ENCODE measurements at regions not wholly inside any gene's neighbourhood (a gene's known extent, or its start where the extent isn't known, plus 50 kb on each side); places are given as distances from the start of the nearest gene placed in this dataset.

- ATAC-seq (no peak), DNase-seq (no peak)
- POLR2A ChIA-PET = no interaction called here
- CTCF ChIA-PET = no interaction called here
- no peak for TF ChIP-seq CTCF (IDR thresholded peaks at IDR 0.05)
- H3K36me3 Mint-ChIP-seq (ENCODE audit: low read depth) = no peaks in the 10 kb centered on the region
- no peak overlapping the region for H3K4me3 Mint-ChIP-seq
- no peaks in the 10 kb centered on the region for H3K9me3 Mint-ChIP-seq
- no peaks in the 10 kb centered on the region for H3K27me3 Mint-ChIP-seq
- H3K27ac Mint-ChIP-seq = no peak overlapping the region
- H3K4me1 Mint-ChIP-seq (ENCODE audit: low read depth) = no peaks in the 10 kb centered on the region
- intact Hi-C loops (cut with micrococcal nuclease) = no loop called here
Measured at GRCh38 chr6:85023721-85024120, 259.3 kb upstream of the TBX18 start.

GRCh38 chr6:85017352-85017751 lies 253.0 kb upstream of the TBX18 start:
- intact Hi-C loops (cut with micrococcal nuclease) = no loop called here
- ChIA-PET POLR2A (no interaction called here), CTCF (no interaction called here)
- Mint-ChIP-seq H3K9me3 (no peaks in the 10 kb centered on the region), H3K36me3 (ENCODE audit: low read depth) (no peaks in the 10 kb centered on the region), H3K27ac (no peak overlapping the region), H3K27me3 (peaks cover 6% of the 10 kb centered on the region), H3K4me3 (no peak overlapping the region), H3K4me1 (ENCODE audit: low read depth) (no peaks in the 10 kb centered on the region)
- DNase-seq (no peak), ATAC-seq (no peak)
- no peak for TF ChIP-seq CTCF (IDR thresholded peaks at IDR 0.05)

GRCh38 chr6:85016726-85017125 lies 252.3 kb upstream of the TBX18 start:
- no peaks in the 10 kb centered on the region for H3K4me1 Mint-ChIP-seq (ENCODE audit: low read depth)
- no peak overlapping the region for H3K4me3 Mint-ChIP-seq
- no peak for ATAC-seq
- H3K27me3 Mint-ChIP-seq = peaks cover 6% of the 10 kb centered on the region
- ChIA-PET POLR2A (no interaction called here), CTCF (no interaction called here)
- no peaks in the 10 kb centered on the region for H3K36me3 Mint-ChIP-seq (ENCODE audit: low read depth)
- no peak for TF ChIP-seq CTCF (IDR thresholded peaks at IDR 0.05)
- H3K27ac Mint-ChIP-seq = no peak overlapping the region
- intact Hi-C loops (cut with micrococcal nuclease) = no loop called here
- no peak for DNase-seq
- no peaks in the 10 kb centered on the region for H3K9me3 Mint-ChIP-seq

GRCh38 chr6:85015396-85015990 lies 251.1 kb upstream of the TBX18 start:
- DNase-seq (peak; percentile 18), ATAC-seq (no peak)
- Mint-ChIP-seq H3K36me3 (ENCODE audit: low read depth) (no peaks in the 10 kb centered on the region), H3K27me3 (peaks cover 6% of the 10 kb centered on the region), H3K4me1 (ENCODE audit: low read depth) (no peaks in the 10 kb centered on the region), H3K4me3 (no peak overlapping the region), H3K27ac (no peak overlapping the region), H3K9me3 (no peaks in the 10 kb centered on the region)
- ChIA-PET POLR2A (no interaction called here), CTCF (no interaction called here)
- peak; percentile 53 for TF ChIP-seq CTCF (IDR thresholded peaks at IDR 0.05)
- intact Hi-C loops (cut with micrococcal nuclease) = no loop called here

GRCh38 chr6:85010865-85011264 lies 246.5 kb upstream of the TBX18 start:
- no peak for TF ChIP-seq CTCF (IDR thresholded peaks at IDR 0.05)
- CTCF ChIA-PET = no interaction called here
- Mint-ChIP-seq H3K27ac (no peak overlapping the region), H3K27me3 (peaks cover 6% of the 10 kb centered on the region), H3K4me1 (ENCODE audit: low read depth) (no peaks in the 10 kb centered on the region), H3K4me3 (no peak overlapping the region), H3K36me3 (ENCODE audit: low read depth) (no peaks in the 10 kb centered on the region), H3K9me3 (no peaks in the 10 kb centered on the region)
- intact Hi-C loops (cut with micrococcal nuclease) = no loop called here
- ATAC-seq (no peak), DNase-seq (no peak)
- POLR2A ChIA-PET = no interaction called here
